Kidney epithelial cell (primary cell): ENCODE measurements at regions not wholly inside any gene's neighbourhood (a gene's known extent, or its start where the extent isn't known, plus 50 kb on each side); places are given as distances from the start of the nearest gene placed in this dataset.
"Not testable (repeated sequence)": the region's sequence is repeated elsewhere in the genome, so short reads cannot be mapped to it uniquely, and the experiment has no call there.

ENCODE experiments used
- DNase-seq: peaks from one replicate; pipeline ENCODE4 v3.0.0-alpha.2; 2010; ENCODE audit warnings: low read depth
- H3K27me3 ChIP-seq: 2 replicates; pipeline ENCODE4 v1.6.0; 2011; ENCODE audit warnings: low read length; ENCODE audit not compliant: control insufficient read depth, insufficient read depth
- H3K36me3 ChIP-seq: 2 replicates; pipeline ENCODE4 v1.5.1; 2011; ENCODE audit warnings: low read length; ENCODE audit not compliant: control insufficient read depth, insufficient read depth
- H3K4me3 ChIP-seq: 2 replicates; pipeline ENCODE4 v1.5.1; 2011; ENCODE audit warnings: low read depth, mild to moderate bottlenecking, control low read depth, low read length
- TF ChIP-seq, protein P1 (sequence below): IDR thresholded peaks from 2 replicates; pipeline ENCODE4 v1.5.1; 2011; ENCODE audit warnings: mild to moderate bottlenecking, moderate library complexity, low read length, control low read depth, inconsistent platforms; ENCODE audit not compliant: insufficient read depth, poor library complexity, severe bottlenecking

DNA sequence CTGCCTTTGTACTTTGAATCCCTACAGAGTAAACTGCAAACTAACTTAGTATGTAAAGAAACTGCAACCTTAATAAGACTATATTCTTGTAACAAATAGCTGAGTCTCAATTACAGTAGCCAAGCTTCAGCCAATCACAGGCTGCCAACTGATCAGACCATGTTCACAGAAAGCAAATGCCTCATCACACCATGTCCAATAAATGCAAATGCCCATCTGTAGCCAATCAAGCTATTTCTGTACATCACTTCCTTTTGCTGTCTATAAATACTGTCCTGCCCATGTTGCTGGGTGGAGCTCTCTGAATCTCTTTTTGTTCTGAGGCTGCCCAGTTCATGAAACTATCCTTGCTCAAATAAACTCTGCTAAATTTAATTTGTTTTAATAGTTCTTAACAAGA, 531.7 kb upstream of the TOM1L1 start:
- no peaks in the 10 kb centered on the region for H3K36me3 ChIP-seq
- TF ChIP-seq, protein P1, sequence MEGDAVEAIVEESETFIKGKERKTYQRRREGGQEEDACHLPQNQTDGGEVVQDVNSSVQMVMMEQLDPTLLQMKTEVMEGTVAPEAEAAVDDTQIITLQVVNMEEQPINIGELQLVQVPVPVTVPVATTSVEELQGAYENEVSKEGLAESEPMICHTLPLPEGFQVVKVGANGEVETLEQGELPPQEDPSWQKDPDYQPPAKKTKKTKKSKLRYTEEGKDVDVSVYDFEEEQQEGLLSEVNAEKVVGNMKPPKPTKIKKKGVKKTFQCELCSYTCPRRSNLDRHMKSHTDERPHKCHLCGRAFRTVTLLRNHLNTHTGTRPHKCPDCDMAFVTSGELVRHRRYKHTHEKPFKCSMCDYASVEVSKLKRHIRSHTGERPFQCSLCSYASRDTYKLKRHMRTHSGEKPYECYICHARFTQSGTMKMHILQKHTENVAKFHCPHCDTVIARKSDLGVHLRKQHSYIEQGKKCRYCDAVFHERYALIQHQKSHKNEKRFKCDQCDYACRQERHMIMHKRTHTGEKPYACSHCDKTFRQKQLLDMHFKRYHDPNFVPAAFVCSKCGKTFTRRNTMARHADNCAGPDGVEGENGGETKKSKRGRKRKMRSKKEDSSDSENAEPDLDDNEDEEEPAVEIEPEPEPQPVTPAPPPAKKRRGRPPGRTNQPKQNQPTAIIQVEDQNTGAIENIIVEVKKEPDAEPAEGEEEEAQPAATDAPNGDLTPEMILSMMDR = no peak
- no peak overlapping the region for H3K4me3 ChIP-seq
- no peaks in the 10 kb centered on the region for H3K27me3 ChIP-seq
- no peak for DNase-seq

DNA sequence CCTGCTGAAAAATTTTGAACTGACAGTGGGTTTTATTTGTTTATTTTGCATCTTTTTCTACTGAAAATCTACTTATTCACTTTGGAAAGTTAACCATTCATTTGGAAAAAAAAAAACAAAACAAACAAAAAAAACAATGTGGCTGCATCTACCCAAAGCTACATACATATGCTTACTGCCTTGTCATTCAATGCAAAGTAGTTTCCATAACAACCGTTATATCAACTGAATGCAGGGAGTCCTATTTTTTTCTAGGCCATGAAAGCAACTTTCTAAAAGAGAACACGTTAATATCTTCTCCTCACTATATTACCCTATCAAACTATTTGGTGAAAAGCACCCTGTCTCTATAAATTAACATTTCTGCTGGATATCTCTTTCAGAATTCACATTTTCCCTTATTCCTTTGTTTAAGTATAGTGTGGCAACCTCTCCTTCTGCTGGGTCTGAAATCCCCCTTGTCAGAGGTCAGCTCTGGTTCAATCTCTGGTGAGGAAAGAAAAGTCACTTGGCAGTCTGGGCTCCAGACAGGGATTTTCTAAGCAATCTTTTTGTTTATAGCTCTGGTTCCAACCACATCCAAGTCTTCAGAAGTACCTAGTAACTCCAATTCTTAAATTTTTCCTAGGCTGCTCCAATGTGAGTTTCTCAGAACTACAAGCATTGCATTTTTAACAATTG, 528.4 kb upstream of the TOM1L1 start:
- TF ChIP-seq, protein P1 = no peak
- Histone ChIP-seq H3K36me3 (no peaks in the 10 kb centered on the region), H3K4me3 (no peak overlapping the region), H3K27me3 (no peaks in the 10 kb centered on the region)
- DNase-seq = no peak

DNA sequence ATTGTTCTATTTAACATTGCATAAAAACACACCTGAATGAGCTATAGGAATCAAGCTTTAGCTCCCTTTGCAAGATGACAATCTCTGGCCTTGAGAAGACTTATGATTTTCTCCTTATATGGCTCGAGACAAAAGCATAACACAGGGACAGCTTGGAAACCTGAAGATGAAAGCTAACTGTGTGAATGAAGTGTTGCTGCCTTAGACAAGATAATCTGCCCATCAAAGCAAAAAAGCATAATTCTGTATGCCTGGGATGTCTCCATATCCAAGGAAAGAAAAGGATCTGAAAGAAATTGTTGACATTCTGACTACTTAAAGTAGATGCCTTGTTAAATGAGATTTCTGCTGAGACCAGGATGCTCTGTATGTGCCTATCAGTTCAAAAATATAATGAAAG, 526.7 kb upstream of the TOM1L1 start:
- TF ChIP-seq, protein P1 = no peak
- Histone ChIP-seq H3K27me3 (no peaks in the 10 kb centered on the region), H3K36me3 (no peaks in the 10 kb centered on the region), H3K4me3 (no peak overlapping the region)
- no peak for DNase-seq

DNA sequence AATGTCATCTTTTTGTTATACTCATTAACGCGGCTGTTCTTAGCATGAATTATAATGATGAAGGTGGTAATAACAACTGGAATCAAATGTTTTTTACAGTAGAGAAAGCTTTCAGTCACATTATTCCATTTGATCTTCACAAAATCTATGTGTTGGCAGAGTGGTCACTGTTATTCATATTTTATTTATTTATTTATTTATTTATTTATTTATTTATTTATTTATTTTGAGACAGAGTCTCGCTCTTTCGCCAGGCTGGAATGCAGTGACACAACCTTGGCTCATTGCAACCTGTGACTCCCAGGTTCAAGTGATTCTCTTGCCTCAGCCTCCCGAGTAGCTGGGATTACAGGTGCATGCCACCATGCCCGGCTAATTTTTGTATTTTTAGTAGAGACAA, 524.2 kb upstream of the TOM1L1 start:
- DNase-seq, H3K36me3 ChIP-seq, H3K27me3 ChIP-seq, H3K4me3 ChIP-seq: not testable (repeated sequence)

DNA sequence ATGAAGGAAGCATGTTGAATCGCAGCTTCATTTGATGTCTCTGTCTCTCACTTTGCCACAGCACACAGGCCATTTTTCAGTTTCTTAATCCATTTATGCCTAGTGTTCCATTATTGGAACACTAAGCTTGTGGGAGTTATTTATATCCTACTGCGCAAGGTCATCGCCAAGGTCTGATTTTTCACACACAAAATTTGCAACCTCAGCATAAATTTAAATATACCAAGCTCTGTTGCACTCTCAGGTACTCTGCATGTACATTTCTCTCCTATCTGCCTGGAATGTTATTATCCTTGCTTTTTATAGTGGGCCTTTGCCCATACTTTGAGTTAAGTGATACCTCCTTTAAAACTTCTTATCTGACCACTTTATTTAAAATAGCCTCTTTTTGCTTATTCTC, 519.2 kb upstream of the TOM1L1 start:
- no peak overlapping the region for H3K4me3 ChIP-seq
- TF ChIP-seq, protein P1 = no peak
- no peak for DNase-seq

DNA sequence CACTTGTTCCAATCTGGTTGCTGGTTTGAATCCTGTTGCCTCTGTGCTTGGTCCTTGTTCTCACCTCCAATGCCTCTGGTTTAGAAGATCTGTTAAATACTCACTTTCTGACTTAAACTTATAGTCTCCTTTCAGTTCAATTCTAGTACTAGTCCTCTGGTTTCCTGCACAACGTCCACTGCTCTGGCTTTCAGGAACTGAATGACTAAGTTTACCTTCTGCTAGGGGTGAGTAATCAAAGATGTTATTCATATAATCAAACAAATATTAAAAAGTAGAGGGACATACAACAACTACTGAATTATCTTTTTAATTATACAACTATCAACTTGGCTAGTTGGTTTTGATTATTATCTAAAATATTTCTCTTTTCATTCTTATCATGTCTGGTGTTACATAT, 496.4 kb upstream of the TOM1L1 start:
- no peak for DNase-seq

More for the DNA sequence above, 519.2 kb upstream of the TOM1L1 start:
- no peaks in the 10 kb centered on the region for H3K36me3 ChIP-seq
- no peaks in the 10 kb centered on the region for H3K27me3 ChIP-seq

More for the DNA sequence above, 496.4 kb upstream of the TOM1L1 start:
- Histone ChIP-seq H3K36me3 (no peaks in the 10 kb centered on the region), H3K27me3 (no peaks in the 10 kb centered on the region), H3K4me3 (no peak overlapping the region)
- TF ChIP-seq, protein P1 = no peak
